ES-I3 (cell line): ENCODE measurements at regions not wholly inside any gene's neighbourhood (a gene's known extent, or its start where the extent isn't known, plus 50 kb on each side); places are given as distances from the start of the nearest gene placed in this dataset.

Experiments
- H3K36me3 ChIP-seq: 2 replicates; pipeline ENCODE4 v1.6.1; 2013; ENCODE audit warnings: mild to moderate bottlenecking, low read length, control low read depth, moderate library complexity; ENCODE audit not compliant: insufficient read depth
- H3K4me1 ChIP-seq: 2 replicates; pipeline ENCODE4 v1.6.1; 2013; ENCODE audit warnings: mild to moderate bottlenecking, control low read depth, low read length; ENCODE audit not compliant: insufficient read depth
- H3K9ac ChIP-seq: 2 replicates; pipeline ENCODE4 v1.6.1; 2013; ENCODE audit warnings: low read depth, mild to moderate bottlenecking, low read length, moderate library complexity
- H3K9me3 ChIP-seq: 2 replicates; pipeline ENCODE4 v1.6.1; 2013; ENCODE audit warnings: mild to moderate bottlenecking, low read length, moderate library complexity; ENCODE audit not compliant: control insufficient read depth, insufficient read depth

- no peaks in the 10 kb centered on the region for H3K36me3 ChIP-seq
- peaks cover 4% of the 10 kb centered on the region; the same call in 1 of the 2 replicates for H3K4me1 ChIP-seq
- no peak overlapping the region for H3K9ac ChIP-seq
- no peaks in the 10 kb centered on the region; the same call in 1 of the 2 replicates for H3K9me3 ChIP-seq
Measured at GRCh38 chr21:35298757-35299156, 249.7 kb upstream of the RUNX1 start.

- no peak overlapping the region for H3K9ac ChIP-seq
- no peaks in the 10 kb centered on the region for H3K9me3 ChIP-seq
- no peaks in the 10 kb centered on the region for H3K36me3 ChIP-seq
- H3K4me1 ChIP-seq = peaks cover 4% of the 10 kb centered on the region; the same call in 1 of the 2 replicates
Measured at GRCh38 chr21:35297665-35298064, 248.6 kb upstream of the RUNX1 start.

DNA sequence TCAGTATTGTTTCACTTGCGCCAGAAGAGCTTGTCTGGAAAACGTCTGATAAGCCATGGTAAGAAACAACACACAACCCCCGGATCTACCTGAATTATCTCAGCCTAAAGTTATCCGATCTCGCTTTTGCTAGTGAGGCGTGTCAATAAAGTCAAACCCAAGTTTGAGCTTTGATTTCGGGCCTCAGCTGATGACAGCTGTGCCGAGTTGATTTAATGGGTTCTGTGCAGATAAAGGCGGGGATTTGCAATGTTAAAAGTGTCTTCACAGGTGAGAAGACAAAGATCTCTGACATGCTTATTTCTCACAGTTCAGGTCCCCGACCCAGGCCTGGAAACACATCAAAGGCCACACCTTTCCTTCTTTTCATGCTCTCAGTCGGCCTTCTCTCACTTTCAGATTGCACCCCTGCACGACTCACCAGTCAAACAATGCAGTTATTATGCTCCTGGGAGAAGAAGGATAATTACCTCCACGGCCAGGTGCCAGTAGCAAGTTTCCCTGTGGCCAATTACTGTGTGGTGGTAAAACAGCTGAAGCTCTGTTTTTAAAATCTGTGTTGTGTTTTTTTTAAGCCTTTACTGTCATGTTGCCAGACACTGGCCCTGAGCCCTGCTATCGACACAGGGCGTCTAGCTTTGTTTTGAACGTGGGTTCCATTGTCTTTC lies 245.3 kb upstream of the RUNX1 start:
- peaks cover 4% of the 10 kb centered on the region; the same call in 1 of the 2 replicates for H3K4me1 ChIP-seq
- no peaks in the 10 kb centered on the region for H3K9me3 ChIP-seq
- no peak overlapping the region for H3K9ac ChIP-seq
- no peaks in the 10 kb centered on the region for H3K36me3 ChIP-seq

GRCh38 chr21:35291973-35292627 lies 243.0 kb upstream of the RUNX1 start:
- Histone ChIP-seq H3K9ac (no peak overlapping the region), H3K9me3 (peaks cover 3% of the 10 kb centered on the region; the same call in 1 of the 2 replicates), H3K36me3 (no peaks in the 10 kb centered on the region), H3K4me1 (peaks cover 4% of the 10 kb centered on the region; the same call in 1 of the 2 replicates)

GRCh38 chr21:35291034-35291433 lies 241.9 kb upstream of the RUNX1 start:
- Histone ChIP-seq H3K4me1 (peaks cover 4% of the 10 kb centered on the region; the same call in 1 of the 2 replicates), H3K9me3 (peaks cover 3% of the 10 kb centered on the region; the same call in 1 of the 2 replicates), H3K9ac (no peak overlapping the region)

GRCh38 chr21:35288238-35288637 lies 239.1 kb upstream of the RUNX1 start:
- Histone ChIP-seq H3K36me3 (no peaks in the 10 kb centered on the region), H3K4me1 (no peaks in the 10 kb centered on the region), H3K9me3 (peaks cover 3% of the 10 kb centered on the region; the same call in 1 of the 2 replicates), H3K9ac (no peak overlapping the region)

More at GRCh38 chr21:35291034-35291433, 241.9 kb upstream of the RUNX1 start:
- H3K36me3 ChIP-seq = no peaks in the 10 kb centered on the region

DNA sequence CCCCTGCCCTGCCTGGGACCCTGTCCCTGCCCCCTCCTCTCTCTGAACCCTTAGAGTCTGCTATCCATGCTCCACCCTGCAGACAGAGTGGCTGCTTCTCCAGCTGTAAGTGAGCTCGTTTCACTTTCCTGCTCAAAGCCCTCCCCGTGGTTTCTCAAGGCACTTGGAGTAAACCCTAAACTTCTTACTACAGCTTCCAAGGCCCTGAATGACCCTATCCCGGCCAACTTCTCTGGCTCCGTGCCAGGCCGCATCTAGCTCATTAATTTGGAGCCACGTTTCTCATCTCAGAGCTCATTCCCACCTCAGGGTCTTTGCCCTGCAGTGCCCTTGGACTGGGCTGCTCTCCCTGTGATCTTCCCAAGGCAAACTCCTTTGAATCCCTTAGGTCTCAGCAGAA lies 235.1 kb upstream of the RUNX1 start:
- Histone ChIP-seq H3K9ac (no peak overlapping the region), H3K4me1 (peaks cover 4% of the 10 kb centered on the region; the same call in 1 of the 2 replicates), H3K36me3 (no peaks in the 10 kb centered on the region), H3K9me3 (peaks cover 3% of the 10 kb centered on the region; the same call in 1 of the 2 replicates)

- Histone ChIP-seq H3K4me1 (peaks cover 4% of the 10 kb centered on the region; the same call in 1 of the 2 replicates), H3K9ac (no peak overlapping the region), H3K9me3 (peaks cover 3% of the 10 kb centered on the region; the same call in 1 of the 2 replicates), H3K36me3 (no peaks in the 10 kb centered on the region)
Measured at GRCh38 chr21:35282944-35283343, 233.8 kb upstream of the RUNX1 start.

DNA sequence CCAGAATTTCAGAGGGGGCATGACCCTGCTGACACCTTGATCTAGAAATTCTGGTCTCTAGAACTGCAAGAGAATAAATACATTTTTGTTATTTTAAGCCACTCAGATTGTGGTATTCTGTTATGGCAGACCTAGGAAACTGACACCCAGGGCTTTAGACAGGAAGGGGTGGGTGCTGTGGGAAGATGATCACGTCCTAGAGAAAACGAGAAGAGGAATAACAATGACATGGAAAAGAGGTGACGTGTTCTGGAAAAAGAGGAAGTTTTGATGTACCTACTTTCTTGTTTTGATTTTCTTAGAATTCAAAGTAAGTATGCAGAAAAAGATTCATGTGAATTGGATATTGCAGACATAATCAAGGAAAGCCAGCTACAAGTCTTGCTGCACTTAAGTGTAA lies 232.9 kb upstream of the RUNX1 start:
- Histone ChIP-seq H3K9me3 (no peaks in the 10 kb centered on the region), H3K36me3 (no peaks in the 10 kb centered on the region), H3K4me1 (peaks cover 4% of the 10 kb centered on the region; the same call in 1 of the 2 replicates), H3K9ac (no peak overlapping the region)

DNA sequence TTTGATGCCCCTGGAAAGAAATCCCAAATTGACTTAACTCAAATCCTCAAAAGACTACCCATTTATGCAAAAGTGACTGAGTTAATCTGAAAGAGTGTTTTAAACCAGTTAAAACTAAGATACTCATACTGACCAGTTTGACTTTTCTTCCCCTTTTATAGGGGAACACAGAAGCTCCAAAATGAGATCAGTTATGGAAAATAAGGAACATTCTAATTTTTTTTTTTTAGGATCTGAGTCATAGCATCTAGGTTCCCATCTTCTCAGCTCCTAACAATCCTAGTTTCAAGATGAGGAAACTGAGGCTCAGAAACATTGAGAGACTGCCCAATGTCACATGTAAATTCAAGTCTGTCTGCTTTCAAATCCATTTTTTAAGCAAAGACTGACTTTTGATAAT lies 231.1 kb upstream of the RUNX1 start:
- no peaks in the 10 kb centered on the region for H3K36me3 ChIP-seq
- no peaks in the 10 kb centered on the region for H3K9me3 ChIP-seq
- peaks cover 4% of the 10 kb centered on the region; the same call in 1 of the 2 replicates for H3K4me1 ChIP-seq
- no peak overlapping the region for H3K9ac ChIP-seq

- Histone ChIP-seq H3K36me3 (no peaks in the 10 kb centered on the region), H3K9ac (no peak overlapping the region), H3K4me1 (no peaks in the 10 kb centered on the region), H3K9me3 (no peaks in the 10 kb centered on the region)
Measured at GRCh38 chr21:35275776-35276175, 226.7 kb upstream of the RUNX1 start.

DNA sequence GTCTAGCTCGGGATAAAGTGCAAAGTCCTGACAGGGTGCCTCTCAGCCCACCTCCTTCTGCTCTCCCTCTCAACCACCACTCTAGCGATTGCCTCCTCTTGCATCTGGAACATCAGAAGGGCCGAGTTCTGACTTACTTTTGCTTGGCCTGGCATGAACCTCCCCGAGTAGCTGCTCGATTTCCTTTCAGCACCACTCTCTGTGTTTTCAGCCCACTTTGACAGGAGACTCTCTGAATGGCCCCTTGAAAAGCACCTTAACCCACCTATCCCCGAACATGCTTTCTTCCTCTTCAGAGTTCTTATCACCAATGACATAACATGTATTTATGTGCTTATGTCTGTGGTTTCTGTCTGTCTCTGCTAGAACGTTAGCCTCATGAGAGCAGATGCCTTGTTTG lies 225.8 kb upstream of the RUNX1 start:
- Histone ChIP-seq H3K36me3 (no peaks in the 10 kb centered on the region), H3K9me3 (no peaks in the 10 kb centered on the region), H3K4me1 (no peaks in the 10 kb centered on the region), H3K9ac (no peak overlapping the region)

- no peaks in the 10 kb centered on the region for H3K9me3 ChIP-seq
- H3K36me3 ChIP-seq = no peaks in the 10 kb centered on the region
- H3K9ac ChIP-seq = no peak overlapping the region
- H3K4me1 ChIP-seq = no peaks in the 10 kb centered on the region
Measured at GRCh38 chr21:35274090-35274489, 225.0 kb upstream of the RUNX1 start.

DNA sequence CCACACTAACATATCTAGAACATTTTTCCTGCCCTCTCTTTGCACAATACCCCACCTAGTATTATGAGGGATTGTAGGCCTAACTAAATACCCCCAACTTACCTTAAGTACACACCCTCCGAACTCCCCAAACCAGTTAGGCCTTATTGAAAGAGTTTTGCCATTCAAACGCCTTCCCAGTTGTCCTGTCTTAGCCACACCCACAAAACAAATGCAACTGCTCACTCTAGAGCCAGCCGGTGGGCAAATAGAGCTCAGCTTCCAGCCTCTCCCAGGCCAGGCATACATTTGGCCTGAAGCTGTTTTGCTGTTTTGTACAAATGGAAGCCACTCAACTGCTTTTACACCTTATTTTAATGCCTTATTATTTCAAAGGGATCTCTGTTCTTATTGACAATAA lies 224.2 kb upstream of the RUNX1 start:
- Histone ChIP-seq H3K9me3 (no peaks in the 10 kb centered on the region), H3K36me3 (no peaks in the 10 kb centered on the region), H3K9ac (no peak overlapping the region), H3K4me1 (no peaks in the 10 kb centered on the region)
